ENCODE measurements at regions not wholly inside any gene's neighbourhood (a gene's known extent, or its start where the extent isn't known, plus 50 kb on each side); places are given as distances from the start of the nearest gene placed in this dataset.

- TF ChIP-seq, protein P1, sequence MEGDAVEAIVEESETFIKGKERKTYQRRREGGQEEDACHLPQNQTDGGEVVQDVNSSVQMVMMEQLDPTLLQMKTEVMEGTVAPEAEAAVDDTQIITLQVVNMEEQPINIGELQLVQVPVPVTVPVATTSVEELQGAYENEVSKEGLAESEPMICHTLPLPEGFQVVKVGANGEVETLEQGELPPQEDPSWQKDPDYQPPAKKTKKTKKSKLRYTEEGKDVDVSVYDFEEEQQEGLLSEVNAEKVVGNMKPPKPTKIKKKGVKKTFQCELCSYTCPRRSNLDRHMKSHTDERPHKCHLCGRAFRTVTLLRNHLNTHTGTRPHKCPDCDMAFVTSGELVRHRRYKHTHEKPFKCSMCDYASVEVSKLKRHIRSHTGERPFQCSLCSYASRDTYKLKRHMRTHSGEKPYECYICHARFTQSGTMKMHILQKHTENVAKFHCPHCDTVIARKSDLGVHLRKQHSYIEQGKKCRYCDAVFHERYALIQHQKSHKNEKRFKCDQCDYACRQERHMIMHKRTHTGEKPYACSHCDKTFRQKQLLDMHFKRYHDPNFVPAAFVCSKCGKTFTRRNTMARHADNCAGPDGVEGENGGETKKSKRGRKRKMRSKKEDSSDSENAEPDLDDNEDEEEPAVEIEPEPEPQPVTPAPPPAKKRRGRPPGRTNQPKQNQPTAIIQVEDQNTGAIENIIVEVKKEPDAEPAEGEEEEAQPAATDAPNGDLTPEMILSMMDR (IDR thresholded peaks at IDR 0.05; ENCODE audit: extremely low read depth, insufficient read depth, missing control alignments), result no peak
- DNase-seq (ENCODE audit: low spot score), result no peak
- in situ Hi-C loops (cut with MboI; ENCODE audit: low pct_unique_long_range_greater_than_20kb, low sequenced_read_pairs, unreplicated experiment), result no loop called here
Measured at GRCh38 chr4:144894573-144894972, 203.4 kb downstream of the ANAPC10 start.

GRCh38 chr4:144899393-144899792 lies 198.6 kb downstream of the ANAPC10 start:
- DNase-seq (ENCODE audit: low spot score), result no peak
- TF ChIP-seq, protein P1 (IDR thresholded peaks at IDR 0.05; ENCODE audit: extremely low read depth, insufficient read depth, missing control alignments), result no peak
- in situ Hi-C loops (cut with MboI; ENCODE audit: low pct_unique_long_range_greater_than_20kb, low sequenced_read_pairs, unreplicated experiment), result no loop called here

- TF ChIP-seq, protein P1 (IDR thresholded peaks at IDR 0.05; ENCODE audit: extremely low read depth, insufficient read depth, missing control alignments), result no peak
- no peak for DNase-seq (ENCODE audit: low spot score)
- in situ Hi-C loops (cut with MboI; ENCODE audit: low pct_unique_long_range_greater_than_20kb, low sequenced_read_pairs, unreplicated experiment), result no loop called here
Measured at GRCh38 chr4:144901141-144901540, 196.9 kb downstream of the ANAPC10 start.

DNA sequence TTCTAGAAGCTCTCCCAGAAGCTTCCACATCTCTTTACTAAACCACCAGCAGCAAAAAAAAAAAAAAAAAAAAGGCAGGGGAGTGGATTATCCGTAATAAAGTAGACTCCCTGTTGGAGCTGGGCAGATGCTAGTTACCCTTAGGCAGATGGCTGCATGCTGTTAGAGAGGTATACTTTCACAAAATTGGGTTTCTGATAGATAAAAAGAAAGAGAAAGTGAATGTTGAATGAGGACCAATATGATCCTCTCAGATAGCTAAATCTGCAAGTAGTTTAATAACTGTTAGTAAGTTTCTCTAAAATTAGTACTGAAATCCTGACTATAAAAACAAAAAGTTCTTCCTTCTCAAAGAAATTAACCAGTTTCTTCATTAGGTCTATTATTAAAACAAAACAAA lies 195.4 kb downstream of the ANAPC10 start:
- in situ Hi-C loops (cut with MboI; ENCODE audit: low pct_unique_long_range_greater_than_20kb, low sequenced_read_pairs, unreplicated experiment), result no loop called here
- TF ChIP-seq, protein P1 (IDR thresholded peaks at IDR 0.05; ENCODE audit: extremely low read depth, insufficient read depth, missing control alignments), result no peak
- DNase-seq (ENCODE audit: low spot score), result no peak

- TF ChIP-seq, protein P1 (IDR thresholded peaks at IDR 0.05; ENCODE audit: extremely low read depth, insufficient read depth, missing control alignments), result no peak
- DNase-seq (ENCODE audit: low spot score), result no peak
- in situ Hi-C loops (cut with MboI; ENCODE audit: low pct_unique_long_range_greater_than_20kb, low sequenced_read_pairs, unreplicated experiment), result no loop called here
Measured at GRCh38 chr4:144903953-144904711, 193.9 kb downstream of the ANAPC10 start.

DNA sequence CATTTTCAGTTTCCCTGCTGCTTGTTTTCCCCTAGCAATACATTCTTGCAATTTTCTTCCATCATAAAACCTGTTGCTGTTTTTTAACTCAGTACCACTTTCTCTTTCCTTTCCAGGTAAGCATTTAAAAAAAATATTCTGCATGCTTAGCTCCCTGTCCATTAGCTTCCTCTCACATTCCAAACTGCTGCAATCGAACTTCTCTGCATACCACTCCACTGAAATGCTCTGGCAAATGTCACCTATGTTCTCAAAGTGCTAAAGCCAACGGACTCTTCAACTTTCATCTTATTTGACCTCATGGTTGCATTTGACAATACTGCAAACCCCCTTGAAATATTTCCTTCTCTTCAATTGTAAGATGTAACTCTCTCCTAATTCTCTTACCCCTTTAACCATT lies 192.7 kb downstream of the ANAPC10 start:
- DNase-seq (ENCODE audit: low spot score), result no peak
- in situ Hi-C loops (cut with MboI; ENCODE audit: low pct_unique_long_range_greater_than_20kb, low sequenced_read_pairs, unreplicated experiment), result no loop called here
- TF ChIP-seq, protein P1 (IDR thresholded peaks at IDR 0.05; ENCODE audit: extremely low read depth, insufficient read depth, missing control alignments), result no peak

Data from GM13977 (cell line).